GM19438 (cell line): ENCODE measurements at regions not wholly inside any gene's neighbourhood (a gene's known extent, or its start where the extent isn't known, plus 50 kb on each side); places are given as distances from the start of the nearest gene placed in this dataset.
A peak's percentile ranks its signal among the peaks of the same experiment; 100 is the strongest.

Experiments used
- ATAC-seq: cut with Tn5 transposase; IDR thresholded peaks from one replicate; pipeline ENCODE4 v1.9.1; 2021; ENCODE audit warnings: low read depth; ENCODE audit not compliant: unreplicated experiment

DNA sequence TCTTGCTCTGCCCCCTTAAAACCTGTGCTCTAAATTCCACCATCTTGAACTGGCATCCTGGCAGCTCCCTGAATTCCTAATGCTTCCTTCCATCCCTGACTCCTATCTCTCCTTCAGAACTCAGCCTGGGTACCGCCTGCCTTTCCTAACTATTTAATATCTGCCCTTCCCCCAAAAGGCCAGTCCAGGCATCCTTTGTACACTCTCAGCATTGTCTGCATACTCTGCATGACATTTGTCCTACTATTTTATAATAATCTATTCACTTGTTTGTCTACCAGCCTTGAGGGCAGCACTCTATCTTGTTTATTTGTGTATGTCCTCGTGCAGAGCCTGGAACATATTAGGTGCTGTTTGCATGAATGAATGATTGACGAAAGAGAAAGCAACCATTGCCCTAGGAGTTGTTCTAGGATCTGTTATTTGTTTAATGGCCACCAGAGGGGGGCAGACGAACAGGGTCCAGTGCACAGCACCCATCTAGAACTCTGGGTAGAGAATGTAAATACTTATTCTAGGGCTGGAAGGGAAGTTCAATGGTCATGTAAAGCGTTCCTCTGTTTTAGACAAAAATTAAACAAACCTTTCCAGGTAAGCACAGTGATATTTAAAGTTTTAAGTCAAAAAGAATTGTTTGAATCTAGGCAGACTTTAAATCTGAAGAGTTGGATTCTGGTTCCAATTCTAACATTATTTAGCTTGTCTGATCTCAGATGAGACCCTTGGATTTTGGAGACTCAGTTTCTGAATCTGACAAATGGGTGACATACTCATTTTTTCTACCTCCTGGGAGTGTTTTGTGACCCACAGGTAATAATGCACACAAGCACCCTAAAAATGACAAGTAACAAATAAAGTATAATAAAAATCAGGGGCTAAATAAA lies 125.8 kb upstream of the GALNT15 start:
- ATAC-seq = peak; percentile 91

DNA sequence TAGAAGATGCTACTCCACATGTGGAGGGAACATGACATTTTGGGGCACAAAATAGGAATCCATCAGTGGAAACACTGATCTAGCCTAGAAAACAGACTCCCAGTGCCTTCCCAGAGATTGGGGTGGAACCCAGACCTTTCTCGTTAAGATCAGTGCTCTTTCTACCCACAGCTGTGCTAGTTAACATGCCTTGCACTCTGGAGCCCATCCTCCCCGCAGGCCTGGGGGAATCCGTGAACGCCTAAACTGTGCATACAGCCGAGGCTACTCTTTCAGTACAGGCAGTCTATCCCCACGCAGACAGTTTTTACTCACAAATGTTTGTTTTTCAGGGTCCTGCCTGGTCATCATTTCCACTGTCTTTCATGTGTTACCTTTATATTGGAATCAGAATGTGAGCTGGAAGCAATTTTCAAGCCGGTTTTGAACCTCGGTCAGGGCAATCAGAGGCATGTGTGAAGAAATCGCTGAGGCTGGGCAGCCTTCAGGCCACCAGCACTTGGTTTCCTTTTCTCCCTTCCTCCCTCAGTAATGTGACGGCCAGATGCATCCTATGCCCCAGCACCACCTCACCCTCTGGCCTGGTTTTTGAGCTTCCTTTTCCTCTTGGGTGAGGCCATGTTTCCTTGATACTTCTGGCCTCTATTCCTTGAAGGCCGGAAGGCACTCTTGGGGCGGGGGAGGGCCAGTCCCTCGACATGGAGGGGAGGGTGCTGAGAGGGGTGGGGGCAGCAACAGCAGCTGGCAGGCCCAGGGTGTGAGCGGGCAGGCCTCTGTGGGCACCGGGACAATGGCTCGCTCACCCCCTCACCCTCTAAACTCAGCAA lies 123.6 kb upstream of the GALNT15 start:
- no peak for ATAC-seq

DNA sequence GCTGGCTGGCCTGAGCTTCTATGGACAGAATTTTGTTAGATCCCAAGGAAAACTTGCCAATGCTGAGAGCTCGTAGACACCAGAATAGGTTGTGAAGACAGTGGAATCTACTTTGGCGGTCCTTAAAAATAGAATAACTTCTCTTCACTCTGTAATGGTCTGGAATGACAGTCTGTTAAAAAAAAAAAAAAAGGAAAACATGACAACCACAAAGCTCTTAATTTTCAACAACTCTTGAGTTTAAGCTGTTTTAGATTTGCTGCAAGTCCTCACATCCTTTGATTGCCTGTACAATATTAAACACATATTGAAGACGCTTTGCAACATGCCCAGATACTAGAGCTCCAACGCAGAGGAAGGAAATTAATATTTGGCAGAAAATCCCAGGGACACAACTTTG lies 122.8 kb upstream of the GALNT15 start:
- ATAC-seq = no peak

DNA sequence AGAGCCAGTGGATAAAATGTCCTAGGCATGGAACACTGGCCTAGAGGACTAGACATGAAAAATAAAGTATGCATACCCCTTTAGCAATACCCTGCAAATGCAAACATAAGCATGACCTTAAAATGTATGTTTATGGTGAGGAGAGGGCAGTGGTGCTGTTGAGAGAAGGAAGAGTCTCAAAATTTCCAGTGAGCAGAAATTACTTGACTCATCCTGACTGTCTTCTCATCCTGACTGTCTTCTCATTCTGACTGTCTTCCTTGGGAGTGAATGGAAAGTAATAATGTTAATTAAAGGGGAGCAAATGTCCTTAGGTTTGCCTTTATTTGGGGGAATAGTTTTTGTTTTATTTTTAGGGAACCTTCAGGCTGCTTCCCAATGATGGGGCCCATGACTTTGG lies 121.5 kb upstream of the GALNT15 start:
- ATAC-seq = no peak

DNA sequence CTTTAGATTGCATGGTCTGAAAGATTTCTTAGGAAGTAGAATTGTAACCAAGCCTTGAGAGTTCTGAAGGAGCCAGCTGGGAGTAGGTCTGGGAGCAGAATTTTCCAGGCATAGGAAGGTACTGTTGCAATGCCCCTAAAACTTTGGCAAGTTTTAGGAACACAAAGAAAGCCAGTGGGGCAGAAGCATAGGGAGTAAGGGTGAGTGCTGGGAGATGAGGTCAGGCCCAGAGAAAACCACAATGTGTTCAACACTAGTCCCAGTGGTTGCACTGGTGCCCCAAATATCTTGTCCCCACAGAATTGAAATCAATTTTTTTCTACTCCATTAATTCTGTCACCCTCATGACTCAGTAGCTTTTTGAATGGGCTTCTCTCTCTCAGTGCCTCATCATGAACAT lies 120.7 kb upstream of the GALNT15 start:
- ATAC-seq = no peak

DNA sequence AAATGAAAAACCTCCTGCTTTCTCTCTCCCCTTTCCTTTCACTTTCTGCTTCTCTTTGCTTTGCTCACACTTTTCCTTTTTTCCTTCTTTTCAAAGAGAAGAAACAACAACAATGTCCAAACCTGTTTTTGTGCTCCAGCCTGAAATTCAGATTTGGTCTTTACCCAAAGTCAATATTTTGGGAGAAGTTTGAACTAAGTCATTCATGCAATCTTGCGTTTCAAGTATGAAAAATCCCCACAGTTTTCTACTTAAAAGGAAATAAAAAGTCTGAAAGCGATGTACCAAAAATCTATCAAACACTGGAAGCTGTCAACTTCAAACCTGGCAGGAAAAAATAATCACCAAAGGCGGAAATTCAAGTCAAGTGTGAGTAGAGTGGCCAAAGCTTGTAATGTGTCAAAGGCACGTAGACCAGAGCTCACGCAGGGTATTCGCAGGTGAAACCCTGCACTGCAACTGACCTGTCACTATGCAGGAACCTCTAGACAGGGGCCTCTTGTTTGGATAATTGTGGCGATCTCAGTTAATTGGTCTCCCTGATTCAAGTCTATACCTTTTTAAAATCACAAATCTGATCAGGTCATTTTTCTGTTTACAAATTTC lies 118.8 kb upstream of the GALNT15 start:
- no peak for ATAC-seq

DNA sequence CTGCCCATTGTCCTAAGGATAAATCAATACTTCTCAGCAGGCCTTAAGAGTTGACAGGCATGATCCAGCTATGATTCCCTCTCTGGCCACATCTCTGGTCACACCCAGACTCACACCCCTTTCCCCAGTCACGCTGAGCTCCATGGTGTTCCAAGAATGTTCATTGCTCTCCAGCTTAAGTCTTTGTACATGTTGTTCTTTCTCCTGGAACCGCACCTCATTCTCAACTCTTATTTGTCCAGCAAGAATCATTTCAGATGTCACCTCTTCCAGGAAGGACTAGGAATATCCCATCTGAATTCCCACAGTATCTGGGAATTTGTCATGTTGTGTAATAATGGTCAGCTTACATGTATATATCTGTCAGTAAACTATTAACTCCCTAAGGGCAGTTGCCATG lies 118.3 kb upstream of the GALNT15 start:
- no peak for ATAC-seq

DNA sequence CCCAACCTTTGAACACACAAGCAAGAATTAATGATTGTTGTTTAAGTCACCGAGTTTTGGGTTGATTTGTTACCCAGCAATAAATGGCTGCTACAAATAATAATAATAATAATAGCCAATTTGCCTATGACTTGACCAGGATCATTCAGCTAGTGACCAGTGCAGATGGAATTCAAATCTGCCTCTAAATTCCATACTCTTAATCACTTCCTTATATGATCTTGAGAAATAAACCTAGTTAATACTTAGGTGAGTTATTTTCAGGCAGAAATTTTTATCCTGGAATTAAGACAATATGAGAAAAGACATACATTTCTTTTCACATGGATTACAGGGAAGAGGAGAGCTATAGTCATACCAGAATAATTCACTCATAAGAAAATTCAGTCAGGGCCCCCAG lies 116.0 kb upstream of the GALNT15 start:
- ATAC-seq = no peak

DNA sequence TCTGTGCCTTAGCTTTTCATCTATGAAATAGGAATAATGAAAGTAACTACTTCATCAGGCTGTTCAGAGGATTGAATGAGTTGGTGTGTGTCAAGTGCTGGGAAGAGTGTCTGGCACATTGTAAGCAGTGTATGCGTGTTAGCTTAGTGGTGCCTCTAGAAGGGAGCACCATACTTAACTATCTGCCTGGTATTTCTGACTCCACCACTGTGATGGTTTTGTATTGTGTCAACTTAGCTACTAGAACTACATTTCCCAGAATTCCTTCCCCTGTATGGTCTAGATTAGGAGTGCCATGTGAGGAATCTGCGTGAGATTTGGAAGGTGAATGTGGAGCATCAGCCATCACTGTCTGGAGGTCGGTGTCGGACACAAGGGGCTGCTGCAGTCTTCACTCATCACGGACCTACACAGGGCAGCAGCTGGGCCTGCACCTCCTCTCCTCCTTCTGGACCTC lies 115.4 kb upstream of the GALNT15 start:
- no peak for ATAC-seq

DNA sequence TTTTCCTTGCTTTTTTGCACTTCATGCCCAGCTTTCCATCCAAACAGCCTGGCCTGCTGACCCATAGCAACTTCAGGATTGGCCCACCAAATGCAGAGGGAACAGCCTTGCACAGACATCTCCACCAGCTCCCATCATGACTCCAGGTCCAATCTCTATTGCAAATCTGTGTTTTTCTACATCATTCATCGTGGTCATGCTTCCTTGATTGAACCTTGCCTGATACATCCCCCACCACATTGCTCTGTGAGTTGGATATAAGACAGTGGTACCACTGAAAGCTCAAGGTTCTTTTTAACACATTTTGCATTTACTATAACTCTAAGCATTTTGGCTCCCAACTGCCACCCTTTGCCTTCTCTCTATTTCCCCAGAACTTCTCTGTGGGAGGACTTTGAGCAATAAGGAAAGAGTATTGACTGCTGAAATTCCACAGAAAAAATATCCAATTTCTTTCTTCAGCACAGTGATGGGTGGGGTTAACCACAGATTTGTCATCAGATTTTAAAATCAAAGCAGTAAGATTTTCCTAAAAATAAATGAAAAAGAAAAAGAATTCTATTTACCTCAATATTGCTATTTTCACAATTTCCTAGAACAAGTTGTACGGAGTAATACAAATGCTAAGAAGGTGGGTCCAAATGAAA lies 114.6 kb upstream of the GALNT15 start:
- ATAC-seq = no peak

DNA sequence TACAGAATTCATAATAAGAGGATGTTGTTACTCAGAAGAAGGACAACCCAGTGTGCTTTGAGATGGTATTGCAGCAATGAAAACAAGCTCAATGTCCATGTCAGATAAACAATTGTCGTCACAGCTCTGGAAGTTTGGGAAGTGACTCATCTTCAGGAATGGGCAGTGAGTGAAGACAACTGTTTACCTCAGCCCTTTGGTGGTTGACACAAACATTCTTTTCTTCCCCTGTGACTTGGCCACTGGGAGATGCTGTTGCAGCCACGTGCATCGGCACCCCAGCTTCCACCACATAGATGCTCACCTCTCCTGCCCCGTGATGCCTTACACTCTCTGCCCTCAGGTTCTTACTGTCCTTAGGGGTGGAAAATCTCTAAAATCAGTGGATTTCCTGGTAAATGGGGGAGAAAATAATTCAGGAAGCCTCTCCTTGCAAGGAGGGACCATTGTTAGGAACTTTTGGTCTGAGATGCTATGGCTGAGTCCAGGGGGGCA lies 114.1 kb upstream of the GALNT15 start:
- ATAC-seq = no peak

DNA sequence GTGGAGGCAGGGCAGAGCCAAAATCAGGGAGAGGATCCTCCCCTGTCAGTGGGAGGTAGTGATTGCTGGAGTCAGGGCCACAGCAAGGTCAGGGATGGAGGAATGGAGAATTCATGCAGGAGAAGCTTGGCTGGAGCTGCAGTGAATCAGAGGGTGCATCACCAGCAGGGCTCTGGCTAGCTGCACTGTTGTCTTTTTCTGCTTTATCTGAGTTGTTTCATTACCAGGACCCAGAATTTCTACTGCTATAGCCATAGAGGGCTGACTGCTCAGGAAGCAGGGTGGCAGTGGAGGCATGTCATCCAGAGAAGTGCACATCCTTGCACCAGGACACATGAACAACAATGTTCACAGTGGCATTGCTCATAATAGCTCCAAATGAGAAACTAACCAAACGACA lies 113.5 kb upstream of the GALNT15 start:
- no peak for ATAC-seq

DNA sequence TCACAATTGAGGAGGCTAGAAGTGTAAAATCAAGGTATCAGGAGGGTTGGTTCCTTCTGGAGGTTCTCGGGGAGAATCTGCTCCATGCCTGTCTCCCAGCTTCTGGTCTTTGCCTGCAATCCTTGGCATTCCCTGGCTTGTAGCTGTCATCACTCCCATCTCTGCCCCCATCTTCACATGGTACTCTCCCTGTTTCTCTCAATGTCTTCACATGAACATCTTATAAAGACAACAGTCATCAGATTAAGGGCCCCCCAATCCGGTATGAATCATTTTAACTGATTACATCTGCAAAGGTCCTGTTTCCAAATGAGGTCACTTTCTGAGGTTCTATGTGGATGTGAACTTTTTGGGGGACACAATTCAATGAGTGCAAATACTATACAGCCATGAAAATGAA lies 113.0 kb upstream of the GALNT15 start:
- no peak for ATAC-seq

DNA sequence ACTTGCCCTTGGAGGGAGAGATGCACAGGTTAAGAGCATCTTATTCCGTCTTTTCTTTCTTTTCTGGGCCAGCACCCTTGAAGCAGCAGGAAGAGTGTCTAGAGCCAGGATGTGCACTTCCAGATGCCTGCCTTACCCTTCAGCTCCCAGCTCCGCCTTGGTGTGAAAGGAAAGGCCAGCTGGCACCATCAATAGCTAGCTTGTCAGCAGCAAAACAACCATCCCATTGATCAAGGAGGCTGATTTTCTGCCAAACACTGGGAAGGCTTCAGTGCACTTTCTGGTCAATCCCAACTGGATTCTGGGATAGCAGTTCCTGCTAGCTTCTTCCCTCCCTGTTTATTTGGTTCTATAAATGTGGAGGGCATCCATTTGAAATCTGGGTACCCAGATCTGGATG lies 110.9 kb upstream of the GALNT15 start:
- ATAC-seq = no peak

DNA sequence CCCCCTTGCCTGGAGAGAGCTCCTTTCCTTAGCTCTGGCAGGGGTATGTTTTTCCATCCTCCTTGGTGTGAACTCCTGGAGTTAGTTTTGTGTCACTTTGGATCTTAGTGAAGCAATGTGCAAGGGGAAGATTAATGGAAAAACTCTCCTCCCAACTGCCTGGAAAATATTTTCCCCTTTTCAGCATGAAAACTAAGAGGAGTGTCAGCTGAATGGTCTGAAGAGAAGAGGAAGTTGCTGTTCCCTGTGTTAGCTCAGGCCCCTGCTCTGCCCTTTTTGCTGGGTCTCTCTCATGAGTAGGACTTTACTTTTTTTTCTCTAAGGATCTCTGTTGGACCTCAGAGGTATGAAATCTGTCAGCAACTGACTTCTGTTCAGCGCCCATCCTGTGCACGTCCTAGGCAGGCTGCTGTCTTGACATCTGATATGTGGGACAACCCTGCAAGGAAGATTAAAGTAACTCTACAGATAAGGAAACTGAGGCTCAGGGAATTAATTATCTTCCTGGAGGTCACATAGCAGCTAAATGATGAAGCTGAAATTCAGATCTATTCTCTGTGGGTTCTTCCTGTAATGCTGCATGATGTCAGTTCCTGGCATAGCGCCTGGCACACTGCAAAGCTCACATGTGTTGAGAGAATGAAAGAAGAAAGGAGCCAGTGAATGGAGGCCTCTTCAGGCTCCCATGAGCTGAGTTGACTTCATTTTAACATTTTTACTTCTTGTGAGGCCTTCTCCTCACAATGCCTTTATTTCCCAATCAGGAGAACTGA lies 109.7 kb upstream of the GALNT15 start:
- ATAC-seq = no peak

DNA sequence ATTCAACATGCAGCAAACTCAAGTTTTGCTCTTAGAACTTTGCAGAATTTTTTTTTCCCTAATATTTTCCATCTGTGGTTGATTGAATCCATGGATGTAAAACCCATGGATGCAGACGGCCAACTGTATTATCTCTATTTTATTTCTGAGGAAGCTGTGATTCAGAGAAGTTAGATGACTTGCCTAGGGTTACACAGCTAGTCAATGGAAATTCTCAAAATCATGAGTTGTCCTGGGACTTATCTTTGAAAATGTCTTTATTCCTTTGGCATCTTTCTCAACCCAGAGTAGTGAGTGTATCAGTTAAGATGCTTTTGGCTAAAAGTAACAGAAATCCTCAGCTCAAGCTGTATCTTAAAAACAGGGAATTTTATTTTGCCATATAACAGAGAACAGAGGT lies 107.9 kb upstream of the GALNT15 start:
- ATAC-seq = no peak

DNA sequence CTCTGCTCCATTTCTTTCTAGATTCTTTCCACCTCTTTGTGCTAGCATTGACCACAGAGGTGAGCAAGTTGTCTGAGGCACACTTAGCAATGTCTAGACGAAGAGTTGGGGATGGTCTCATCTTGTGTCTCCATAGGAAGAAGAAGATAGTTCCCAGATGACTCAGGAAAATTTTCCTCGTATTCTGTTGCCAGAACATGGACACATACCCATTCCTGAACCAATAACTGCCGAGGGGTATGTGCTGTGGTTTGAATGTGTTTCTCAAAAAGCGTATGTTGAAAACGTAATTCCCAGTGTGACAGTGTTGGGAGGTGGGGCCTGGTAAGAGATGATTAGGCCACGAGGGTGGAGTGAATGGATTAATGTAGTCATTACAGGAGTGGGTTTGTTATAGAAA lies 107.5 kb upstream of the GALNT15 start:
- ATAC-seq = no peak

DNA sequence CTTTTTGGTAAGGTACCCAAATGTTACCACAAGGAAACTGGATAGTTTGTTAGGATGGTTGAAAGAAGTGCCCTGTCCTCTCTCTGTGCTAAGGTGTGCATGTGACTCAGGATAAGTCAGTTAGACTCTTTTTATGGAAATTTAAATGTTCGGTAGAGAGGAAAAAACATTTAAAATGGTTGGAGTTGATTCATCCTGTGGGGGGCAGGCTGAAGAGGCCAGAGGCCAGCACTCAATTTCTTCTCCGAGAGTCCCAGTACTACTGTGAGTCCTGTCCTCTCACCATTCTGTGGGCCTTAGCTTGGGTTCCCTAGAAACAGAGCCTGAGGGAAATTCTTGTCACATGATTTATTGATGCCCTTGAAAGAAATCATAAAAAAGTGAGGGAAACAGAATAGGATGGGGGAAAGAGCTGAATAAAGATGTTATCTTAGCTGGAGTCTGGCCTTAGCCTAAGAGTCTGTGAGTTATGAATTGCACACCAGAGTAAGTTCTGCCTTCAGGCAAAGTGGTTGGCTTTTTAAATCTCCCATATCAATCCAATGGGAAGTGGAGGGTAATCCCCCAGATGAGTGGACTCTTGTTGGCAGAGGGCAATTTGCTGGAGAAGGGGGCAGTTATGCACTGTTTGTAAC lies 106.5 kb upstream of the GALNT15 start:
- no peak for ATAC-seq

DNA sequence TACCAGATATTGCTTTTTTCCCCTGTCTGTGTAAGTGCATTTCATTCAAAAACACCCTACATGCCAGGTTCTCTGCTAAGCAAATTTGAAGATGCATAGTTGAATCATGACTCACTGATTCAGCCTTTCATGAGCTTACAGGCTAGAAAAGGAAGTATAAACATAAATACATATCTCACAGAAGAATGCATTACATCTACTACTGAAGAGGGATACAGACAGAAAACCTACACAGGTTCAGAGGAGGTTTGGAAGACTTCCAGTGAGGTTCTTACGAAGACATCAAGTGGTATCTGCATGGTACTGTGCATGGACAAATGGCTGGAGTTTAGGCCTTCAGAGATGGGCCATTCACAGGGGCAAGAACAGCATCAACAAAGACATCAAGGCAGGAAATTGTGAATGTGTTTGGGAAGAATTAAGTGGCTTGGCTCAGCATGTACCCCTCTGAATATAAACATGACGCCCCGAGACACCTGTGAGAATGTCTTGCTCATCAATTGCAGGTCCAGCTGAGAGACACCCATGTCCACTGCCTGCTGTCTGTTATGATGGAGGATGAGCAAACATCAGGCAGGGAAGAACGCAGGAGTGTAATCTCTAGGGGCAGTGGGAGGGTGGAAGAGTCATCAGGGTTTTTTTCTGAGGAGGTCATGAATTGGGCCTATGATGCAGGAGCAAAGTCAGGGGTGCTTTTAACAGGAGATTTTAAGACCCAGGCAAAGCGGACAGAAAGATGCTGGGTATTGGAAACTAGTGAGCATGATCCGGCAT lies 105.1 kb upstream of the GALNT15 start:
- no peak for ATAC-seq
